GM19035 (cell line): ENCODE measurements at regions not wholly inside any gene's neighbourhood (a gene's known extent, or its start where the extent isn't known, plus 50 kb on each side); places are given as distances from the start of the nearest gene placed in this dataset.

Experiments
- ATAC-seq: cut with Tn5 transposase; IDR thresholded peaks from one replicate; pipeline ENCODE4 v1.9.1; 2021; ENCODE audit not compliant: unreplicated experiment

DNA sequence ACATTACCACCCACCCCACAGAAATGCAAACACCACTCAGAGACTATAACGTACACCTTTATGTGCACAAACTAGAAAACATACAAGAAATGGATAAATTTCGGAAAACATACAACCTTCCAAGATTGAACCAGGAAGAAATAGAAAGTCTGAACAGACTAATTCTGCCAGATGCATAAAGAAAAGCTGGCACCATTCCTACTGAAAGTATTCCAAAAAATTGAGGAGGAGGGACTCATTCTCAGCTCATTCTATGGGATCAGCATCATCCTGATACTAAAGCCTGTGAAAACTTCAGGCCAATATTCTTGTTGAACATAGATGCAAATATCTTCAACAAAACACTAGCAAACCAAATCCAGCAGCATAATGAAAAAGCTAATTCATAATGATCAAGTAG lies 115.1 kb upstream of the CD180 start:
- ATAC-seq = no peak

DNA sequence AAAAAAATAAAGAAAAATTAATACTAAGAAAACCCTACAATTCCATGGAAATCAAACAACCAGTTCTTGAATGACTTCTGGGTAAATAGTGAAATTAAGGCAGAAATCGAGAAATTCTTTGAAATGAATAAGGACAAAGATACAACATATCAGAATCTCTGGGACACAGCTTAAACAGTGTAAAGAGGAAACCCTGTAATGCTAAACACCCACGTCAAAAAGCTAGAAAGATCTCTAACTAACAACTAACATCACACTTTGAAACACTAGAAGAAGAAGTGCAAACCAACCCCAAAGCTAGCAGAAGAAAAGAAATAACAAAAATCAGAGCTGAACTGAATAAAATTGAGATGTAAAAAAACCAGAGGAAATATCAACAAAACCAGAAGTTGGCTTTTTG lies 114.6 kb upstream of the CD180 start:
- ATAC-seq = no peak

GRCh38 chr5:67310740-67311139 lies 114.1 kb upstream of the CD180 start:
- no peak for ATAC-seq

DNA sequence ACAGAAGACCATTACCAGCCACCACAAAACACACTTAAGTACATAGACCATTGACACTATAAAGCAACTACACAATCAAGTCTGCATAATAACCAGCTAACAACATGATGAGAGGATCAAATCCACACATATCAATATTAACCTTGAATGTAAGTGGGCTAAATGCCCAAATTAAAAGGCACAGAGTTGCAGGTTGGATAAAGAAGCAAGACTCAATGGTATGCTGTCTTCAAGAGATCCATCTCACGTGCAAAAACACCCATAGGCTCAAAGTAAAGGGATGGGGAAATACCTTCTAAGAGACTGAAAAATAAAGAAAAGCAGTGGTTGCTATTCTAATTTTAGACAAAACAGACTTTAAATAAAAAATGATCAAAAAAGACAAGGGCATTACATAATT lies 113.6 kb upstream of the CD180 start:
- no peak for ATAC-seq

DNA sequence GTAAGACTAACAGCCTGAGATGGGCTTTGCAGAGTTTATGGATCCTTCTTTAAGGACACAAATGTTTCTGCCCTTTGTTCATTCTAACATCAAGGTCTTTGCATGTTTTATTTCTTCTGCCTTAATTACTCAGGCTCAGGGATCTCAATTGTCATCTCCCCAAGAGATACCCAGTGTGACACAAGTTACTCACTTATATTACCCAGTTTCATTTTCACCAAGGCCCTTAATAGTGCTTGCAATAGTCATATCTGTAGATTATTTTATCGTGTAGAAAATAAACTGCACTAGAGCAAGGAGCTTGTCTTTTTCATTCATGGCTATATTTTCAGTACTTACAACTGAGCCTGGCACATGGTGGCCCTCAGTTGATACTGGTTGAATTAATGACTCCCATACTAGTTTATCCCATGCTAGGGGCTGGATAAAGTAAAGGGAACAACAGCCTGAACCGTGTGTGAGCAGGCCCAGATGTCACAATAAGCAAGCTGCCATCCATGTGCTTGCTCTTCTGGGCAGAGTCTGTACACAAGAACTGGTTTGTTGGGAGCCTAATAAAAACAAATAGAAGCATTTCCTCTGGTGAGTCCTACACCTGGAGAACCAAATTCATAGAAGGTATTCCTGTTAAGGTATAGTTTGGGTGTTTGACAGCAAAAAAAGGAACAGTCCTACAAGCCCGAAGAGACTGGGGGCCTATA lies 112.5 kb upstream of the CD180 start:
- no peak for ATAC-seq

DNA sequence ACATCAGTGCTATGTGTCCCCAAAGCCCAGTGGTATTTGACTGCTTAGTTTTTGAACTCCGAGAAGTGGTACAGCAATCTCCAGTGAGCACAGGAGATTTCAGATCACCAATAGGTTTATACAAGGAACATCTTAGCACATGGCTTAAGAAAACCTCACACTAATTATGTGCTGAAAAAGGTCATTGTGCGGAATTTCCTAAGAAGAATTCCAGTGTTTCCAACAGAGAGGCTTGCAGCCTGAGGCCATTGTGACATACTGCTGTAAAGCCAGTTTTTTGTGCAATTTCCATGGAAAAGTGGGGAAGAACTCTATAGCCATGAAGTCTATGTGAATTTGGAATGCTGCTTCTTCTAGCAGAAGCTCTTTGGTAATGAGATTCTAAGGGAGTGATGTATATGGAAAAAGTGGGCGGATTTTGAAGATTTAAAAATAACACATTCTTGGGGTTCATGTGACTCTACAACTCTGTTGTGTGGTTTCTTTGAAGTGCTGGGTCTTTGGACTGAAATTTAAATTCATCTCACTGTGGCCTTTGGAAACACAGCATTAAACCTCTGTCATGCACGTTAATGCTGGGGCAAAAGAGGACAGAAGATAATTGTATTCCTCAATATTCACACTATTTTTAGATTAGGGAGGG lies 110.5 kb upstream of the CD180 start:
- ATAC-seq = no peak

DNA sequence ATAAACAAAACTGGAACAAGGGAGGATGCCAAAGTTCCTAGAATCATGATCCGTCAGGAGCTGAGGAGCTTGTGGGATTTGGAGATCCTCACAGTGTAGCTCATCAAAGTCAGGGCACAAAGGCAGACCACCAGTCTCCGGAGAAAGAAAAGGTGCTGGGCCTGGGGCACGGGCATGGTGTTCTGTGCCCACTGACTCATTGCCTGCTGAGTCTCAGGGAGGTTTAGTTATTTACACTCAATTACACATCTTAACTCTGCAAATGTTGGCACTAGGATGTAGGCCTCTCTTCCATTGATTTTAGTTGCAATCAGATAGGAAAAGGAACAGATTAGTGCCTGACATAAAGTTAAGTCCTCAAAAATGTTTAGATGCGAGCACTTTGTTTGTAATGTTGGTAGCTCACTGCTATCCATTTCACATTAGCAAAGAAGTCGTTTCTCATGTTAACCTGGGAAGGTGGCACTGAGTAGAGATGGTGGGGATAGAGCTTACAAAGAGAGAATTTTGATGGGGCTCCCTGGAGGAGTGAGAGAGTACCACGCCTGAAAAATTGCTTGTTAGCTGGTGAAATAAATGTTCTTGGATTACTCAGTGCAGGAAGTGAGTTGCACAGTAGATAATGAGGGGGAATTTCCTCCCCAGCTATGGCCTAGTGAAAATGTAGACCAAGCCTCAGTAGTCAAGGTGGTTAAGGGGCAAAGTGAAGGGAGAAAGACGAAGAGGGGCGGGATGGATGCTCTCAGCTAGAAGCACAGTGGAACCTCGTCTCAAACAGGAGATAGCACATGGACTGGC lies 109.5 kb upstream of the CD180 start:
- no peak for ATAC-seq

DNA sequence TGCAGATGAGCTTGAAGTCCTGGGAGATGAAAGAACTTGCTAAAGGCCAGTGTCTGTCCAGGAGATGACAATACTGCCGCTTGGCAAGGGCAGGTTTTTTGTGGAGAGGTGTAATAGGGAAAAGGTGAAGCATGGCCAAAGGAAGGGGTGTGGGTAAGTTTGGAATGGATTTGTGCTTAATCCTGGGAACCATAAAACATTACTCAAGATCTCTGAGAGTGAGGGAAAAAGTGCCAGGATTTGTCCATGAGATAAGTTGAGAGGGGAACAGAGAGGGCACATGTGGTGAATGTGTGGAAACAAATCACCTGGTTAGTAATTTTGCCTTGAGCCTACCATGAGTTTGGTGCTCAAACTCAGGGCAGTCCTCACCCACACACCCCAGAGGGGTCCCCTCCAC lies 108.8 kb upstream of the CD180 start:
- ATAC-seq = no peak

DNA sequence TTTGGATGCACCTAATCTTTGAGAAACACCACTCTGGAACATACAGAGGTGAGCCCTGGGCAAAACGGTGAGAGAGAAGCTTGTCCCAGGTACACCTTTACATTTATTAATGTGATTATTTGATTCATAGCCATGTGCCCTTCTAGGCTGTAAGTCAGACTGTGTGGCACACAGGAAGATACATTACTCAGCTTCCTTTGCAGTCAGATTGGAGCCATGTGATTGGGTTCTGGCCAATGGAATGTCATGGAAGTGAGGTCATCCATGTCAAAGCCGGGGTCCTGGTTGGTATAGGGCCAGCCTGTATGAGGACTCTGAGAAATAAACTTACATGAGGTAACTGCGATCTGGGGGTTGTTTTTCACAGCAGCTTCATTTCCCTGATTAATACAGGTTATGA lies 106.8 kb upstream of the CD180 start:
- no peak for ATAC-seq

DNA sequence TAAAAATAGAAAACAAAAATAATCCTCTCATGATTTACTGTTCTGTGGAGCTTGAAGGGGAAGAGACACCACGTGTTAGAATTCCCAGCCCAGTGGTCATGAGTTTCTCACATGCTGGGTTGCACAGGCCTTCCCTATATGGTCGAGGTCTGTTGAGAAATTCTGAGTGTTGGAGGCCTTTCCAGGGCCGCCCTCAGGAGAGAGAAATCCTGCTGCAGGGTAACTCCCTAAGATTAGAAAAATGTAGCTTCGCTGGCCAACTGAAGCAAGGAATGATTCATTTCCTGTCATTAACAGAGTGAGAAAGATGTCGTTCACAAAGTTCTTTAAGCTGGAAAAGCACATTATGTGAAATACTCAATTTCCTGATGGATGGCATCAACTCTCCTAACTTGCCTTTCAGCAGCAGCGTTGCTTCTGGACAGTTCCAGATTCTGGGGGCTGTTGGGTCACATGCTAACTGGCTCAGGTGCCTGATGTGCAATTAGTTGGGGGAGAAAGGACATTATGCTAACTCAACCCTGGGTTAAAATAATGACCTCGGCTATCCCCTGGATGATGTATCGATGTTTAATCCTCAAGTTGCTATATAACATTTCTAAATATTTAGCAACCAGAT lies 104.8 kb upstream of the CD180 start:
- no peak for ATAC-seq

GRCh38 chr5:67300326-67300725 lies 103.7 kb upstream of the CD180 start:
- no peak for ATAC-seq

- ATAC-seq = no peak
Observed at GRCh38 chr5:67299231-67299735, 102.7 kb upstream of the CD180 start.

DNA sequence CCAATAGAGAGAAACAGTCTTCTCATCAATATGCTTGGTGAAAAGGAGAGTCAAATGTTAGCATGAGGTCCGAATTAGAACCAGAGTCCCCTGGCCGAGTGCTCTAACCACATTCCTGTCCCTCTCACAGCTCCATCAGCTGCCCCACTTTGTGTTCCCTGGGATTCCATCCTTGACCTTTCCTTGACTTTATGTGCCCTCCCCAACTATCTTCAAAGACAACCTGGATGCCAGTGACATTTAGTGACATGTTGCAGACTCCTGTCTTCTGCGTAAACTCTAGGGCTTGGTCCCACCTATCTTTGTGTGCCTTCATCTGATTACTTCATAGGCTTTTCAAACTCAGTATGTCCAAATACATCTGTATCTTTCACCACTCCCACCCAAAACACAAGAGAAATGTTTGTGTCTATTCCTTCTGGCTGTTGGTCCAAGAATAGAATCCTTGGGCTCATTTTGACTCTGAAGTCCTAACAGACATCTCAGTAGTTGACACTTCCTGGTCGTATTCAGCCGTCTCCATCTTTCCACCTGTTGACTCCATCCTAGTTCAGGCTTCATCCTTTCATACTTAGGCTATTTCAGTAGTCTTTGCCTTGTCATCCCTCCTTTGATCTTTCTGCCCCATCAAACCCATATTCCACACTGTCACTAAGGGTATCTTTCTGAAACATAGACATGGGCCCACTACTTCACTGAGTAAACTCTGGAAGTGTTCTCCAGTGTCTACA lies 101.4 kb upstream of the CD180 start:
- ATAC-seq = no peak

- ATAC-seq = no peak
Observed at GRCh38 chr5:67297376-67297775, 100.8 kb upstream of the CD180 start.

- no peak for ATAC-seq
Observed at GRCh38 chr5:67294266-67294938, 97.8 kb upstream of the CD180 start.

GRCh38 chr5:67293226-67293625 lies 96.6 kb upstream of the CD180 start:
- no peak for ATAC-seq

DNA sequence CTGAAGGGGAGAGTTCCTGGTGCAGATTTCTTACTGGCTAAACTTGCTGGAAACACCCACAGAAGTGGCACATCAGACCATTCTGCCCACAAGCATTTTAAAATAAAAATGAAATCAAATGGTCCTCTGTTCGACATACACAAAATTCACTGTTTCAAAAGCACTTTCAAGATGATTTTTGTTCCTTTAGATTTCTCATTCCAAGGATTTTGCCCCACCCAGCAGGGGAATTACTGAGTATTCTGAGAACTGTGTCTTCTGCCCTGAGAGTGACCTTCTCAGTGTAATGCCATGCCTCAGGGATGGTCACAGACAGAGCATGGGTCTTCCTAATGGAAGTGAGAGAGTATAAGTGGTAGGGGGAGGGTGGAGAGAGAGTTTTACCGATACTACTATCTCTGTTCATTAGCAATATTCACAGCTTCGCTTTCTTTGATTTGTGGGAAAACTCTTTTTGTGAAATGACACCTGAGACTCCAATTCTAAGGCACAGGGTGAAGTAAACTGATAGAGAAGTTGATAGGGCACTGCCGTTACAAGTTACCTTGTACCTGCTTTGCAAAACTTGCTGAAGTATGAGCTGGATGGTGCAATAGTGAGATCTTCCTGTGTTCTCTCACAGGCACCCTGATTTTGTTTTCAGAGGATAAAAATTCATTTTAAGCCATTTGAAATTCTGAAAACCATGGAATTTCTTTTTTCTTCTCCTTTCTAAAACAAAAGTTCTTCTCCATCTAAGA lies 95.8 kb upstream of the CD180 start:
- no peak for ATAC-seq

DNA sequence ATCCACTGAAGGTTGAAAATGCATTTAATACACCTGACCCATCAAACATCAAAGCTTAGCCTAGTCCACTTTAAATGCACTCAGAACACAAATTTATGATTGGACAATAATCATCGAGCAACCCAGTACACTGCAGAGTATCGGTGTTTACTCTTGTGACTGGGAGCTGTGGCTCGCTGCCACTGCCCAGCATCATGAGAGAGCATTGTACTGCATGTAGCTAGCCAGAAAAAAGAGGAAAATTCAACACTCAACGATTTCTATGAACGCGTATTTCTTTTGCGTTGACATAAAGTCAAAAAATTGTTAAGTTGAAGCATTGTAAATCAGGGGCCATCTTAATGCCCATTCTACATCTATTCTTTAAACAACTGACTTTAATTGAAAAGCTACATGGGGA lies 95.1 kb upstream of the CD180 start:
- no peak for ATAC-seq

DNA sequence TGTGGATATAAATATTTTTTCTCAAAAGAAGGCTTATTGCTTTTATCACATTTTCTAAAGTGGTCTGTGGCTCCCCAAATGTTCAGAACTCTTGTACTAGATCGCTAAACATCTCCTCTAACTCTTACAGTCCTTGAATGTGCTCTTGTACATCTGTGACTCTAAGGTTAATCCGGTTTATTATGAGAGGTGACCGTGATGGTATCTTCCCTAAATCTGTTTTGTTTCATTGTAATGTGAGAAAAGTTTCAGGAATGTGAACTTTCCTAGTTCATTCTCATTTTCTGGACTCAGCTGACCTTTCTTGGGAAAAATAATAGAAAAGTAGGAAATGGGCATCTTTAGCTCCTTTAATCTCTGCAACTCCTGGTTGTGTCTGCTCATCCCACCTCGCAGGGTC lies 94.5 kb upstream of the CD180 start:
- no peak for ATAC-seq

DNA sequence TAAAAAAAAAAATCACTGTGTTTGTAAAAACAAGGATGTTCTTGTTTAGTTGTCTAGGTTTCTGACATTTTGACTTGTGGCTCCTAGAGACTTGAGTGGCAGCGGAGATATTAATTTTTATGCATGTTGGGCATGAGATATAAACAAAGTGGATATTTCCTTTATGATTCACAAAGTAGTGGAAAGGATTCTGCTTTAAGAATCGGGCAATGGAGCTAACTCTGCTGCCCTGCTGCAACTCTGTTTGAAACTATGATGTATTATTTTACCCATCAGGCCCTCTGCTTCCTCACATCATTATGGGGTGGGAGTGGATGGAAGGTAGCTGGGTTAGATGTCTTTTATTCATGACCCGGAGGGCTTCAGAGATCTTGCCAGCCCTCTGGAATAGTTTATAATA lies 94.1 kb upstream of the CD180 start:
- no peak for ATAC-seq
